MCF 10A (cell line): ENCODE measurements at regions not wholly inside any gene's neighbourhood (a gene's known extent, or its start where the extent isn't known, plus 50 kb on each side); places are given as distances from the start of the nearest gene placed in this dataset.
A peak's percentile ranks its signal among the peaks of the same experiment; 100 is the strongest.

ENCODE experiments used
- BruUV-seq: library from RNA; stranded (reverse); fragments of 400-500 nt; replicated peaks from 2 replicates; lab custom pipeline; 2021; lab: Mats Ljungman, UMichigan
- CTCF ChIA-PET: fragments of 300-600 bp; sonication (Branson Sonifier 250); formaldehyde crosslinking; extraction: SDS; loops from one replicate; lab custom pipeline; 2021; ENCODE audit warnings: antibody characterized with exemption, inconsistent platforms; lab: Yijun Ruan, JAX
- POLR2A ChIA-PET: fragments of 300-600, 350-650 bp; sonication (Branson Sonifier 250); formaldehyde crosslinking; extraction: SDS; loops from one replicate; lab custom pipeline; 2020; ENCODE audit warnings: antibody characterized with exemption, inconsistent platforms; lab: Yijun Ruan, JAX
- DNase-seq: peaks from one replicate; pipeline ENCODE4 v3.0.0-alpha.2; 2018; ENCODE audit not compliant: unreplicated experiment
- H3K27ac Mint-ChIP-seq: one replicate; pipeline ENCODE4 v1.8.0; 2022; ENCODE audit warnings: mild to moderate bottlenecking, low read depth, mixed read lengths; ENCODE audit not compliant: unreplicated experiment
- H3K27me3 Mint-ChIP-seq: one replicate; pipeline ENCODE4 v1.8.0; 2022; ENCODE audit warnings: mixed read lengths; ENCODE audit not compliant: insufficient read depth, unreplicated experiment
- H3K36me3 Mint-ChIP-seq: one replicate; pipeline ENCODE4 v1.8.0; 2022; ENCODE audit warnings: mild to moderate bottlenecking, moderate library complexity, mixed read lengths; ENCODE audit not compliant: insufficient read depth, unreplicated experiment
- H3K4me1 Mint-ChIP-seq: one replicate; pipeline ENCODE4 v1.8.0; 2022; ENCODE audit warnings: mixed read lengths; ENCODE audit not compliant: insufficient read depth, unreplicated experiment
- H3K4me3 Mint-ChIP-seq: one replicate; pipeline ENCODE4 v1.8.0; 2022; ENCODE audit warnings: mild to moderate bottlenecking, moderate library complexity, mixed read lengths; ENCODE audit not compliant: unreplicated experiment
- H3K9me3 Mint-ChIP-seq: one replicate; pipeline ENCODE4 v1.8.0; 2022; ENCODE audit warnings: mixed read lengths; ENCODE audit not compliant: unreplicated experiment
- intact Hi-C: fragments of 100-400 bp; cut with micrococcal nuclease; formaldehyde crosslinking; loops from 2 replicates; pipeline ENCODE4 v1.14.1; 2022
- TF ChIP-seq, protein P1 (sequence below): fragments of 200-600 bp; IDR thresholded peaks from one replicate; pipeline ENCODE4 v1.8.0; 2022; ENCODE audit warnings: antibody characterized with exemption, mild to moderate bottlenecking; ENCODE audit not compliant: unreplicated experiment

DNA sequence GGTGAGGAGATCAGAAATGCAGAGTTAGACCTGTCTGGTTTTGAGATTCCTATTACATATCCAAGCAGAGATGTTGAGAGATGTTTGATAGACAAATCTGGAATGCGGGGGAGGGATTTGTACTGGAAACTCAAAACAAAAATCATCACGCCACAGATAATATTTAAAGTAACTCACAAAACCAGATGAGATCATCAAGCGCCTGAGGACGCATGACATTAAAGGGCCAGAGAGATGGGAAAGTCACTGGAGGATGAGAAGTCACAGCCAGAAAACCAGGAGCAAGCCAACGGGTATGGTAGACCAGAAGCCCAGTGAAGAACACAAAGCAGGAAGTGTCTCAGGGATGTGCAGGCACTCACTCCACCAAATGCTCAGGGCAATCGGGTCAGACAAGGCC lies 87.7 kb downstream of the DLL1 start:
- peaks cover 12% of the 10 kb centered on the region for H3K4me1 Mint-ChIP-seq
- H3K4me3 Mint-ChIP-seq, result no peak overlapping the region

GRCh38 chr6:170202416-170203135 lies 88.3 kb downstream of the DLL1 start:
- POLR2A ChIA-PET, result no interaction called here
- CTCF ChIA-PET, result interaction anchor here (0.7 kb wide), 1 partner anchor 13 kb away, joined by 3 read pairs; no protein-coding TSS in a partner anchor
- no peak for DNase-seq
- BruUV-seq, result no TSS peak
- intact Hi-C loops, result no loop called here
- peaks cover 12% of the 10 kb centered on the region for H3K4me1 Mint-ChIP-seq
- no peak overlapping the region for H3K4me3 Mint-ChIP-seq
- TF ChIP-seq, protein P1, sequence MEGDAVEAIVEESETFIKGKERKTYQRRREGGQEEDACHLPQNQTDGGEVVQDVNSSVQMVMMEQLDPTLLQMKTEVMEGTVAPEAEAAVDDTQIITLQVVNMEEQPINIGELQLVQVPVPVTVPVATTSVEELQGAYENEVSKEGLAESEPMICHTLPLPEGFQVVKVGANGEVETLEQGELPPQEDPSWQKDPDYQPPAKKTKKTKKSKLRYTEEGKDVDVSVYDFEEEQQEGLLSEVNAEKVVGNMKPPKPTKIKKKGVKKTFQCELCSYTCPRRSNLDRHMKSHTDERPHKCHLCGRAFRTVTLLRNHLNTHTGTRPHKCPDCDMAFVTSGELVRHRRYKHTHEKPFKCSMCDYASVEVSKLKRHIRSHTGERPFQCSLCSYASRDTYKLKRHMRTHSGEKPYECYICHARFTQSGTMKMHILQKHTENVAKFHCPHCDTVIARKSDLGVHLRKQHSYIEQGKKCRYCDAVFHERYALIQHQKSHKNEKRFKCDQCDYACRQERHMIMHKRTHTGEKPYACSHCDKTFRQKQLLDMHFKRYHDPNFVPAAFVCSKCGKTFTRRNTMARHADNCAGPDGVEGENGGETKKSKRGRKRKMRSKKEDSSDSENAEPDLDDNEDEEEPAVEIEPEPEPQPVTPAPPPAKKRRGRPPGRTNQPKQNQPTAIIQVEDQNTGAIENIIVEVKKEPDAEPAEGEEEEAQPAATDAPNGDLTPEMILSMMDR, result no peak
- peaks cover 5% of the 10 kb centered on the region for H3K9me3 Mint-ChIP-seq
- H3K36me3 Mint-ChIP-seq, result no peaks in the 10 kb centered on the region
- no peak overlapping the region for H3K27ac Mint-ChIP-seq
- no peaks in the 10 kb centered on the region for H3K27me3 Mint-ChIP-seq

More for the DNA sequence above, 87.7 kb downstream of the DLL1 start:
- TF ChIP-seq, protein P1, result no peak
- no peaks in the 10 kb centered on the region for H3K27me3 Mint-ChIP-seq
- no peak overlapping the region for H3K27ac Mint-ChIP-seq
- DNase-seq, result no peak
- no peaks in the 10 kb centered on the region for H3K36me3 Mint-ChIP-seq
- ChIA-PET POLR2A (no interaction called here), CTCF (no interaction called here)
- no TSS peak for BruUV-seq
- peaks cover 5% of the 10 kb centered on the region for H3K9me3 Mint-ChIP-seq
- intact Hi-C loops, result no loop called here

DNA sequence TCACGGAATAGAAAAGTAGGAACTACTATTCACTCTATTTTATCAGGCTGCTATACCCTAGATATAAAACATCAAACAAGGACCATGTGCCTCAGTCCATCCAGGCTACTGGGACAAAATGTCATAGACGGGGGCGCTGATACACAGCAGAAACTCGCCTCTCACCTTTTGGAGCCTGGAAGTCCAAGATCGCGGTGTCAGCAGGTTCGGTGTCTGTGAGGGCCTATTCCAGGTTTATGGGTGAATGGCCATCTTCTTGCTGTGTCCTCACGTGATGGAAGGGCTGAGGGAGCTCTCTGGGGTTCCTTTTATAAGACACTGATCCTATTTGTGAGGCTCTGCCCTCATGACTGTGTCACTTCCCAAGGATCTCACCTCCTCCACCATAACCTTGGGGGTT lies 89.5 kb downstream of the DLL1 start:
- H3K4me1 Mint-ChIP-seq, result peaks cover 12% of the 10 kb centered on the region
- no peaks in the 10 kb centered on the region for H3K27me3 Mint-ChIP-seq
- BruUV-seq, result no TSS peak
- intact Hi-C loops, result no loop called here
- H3K4me3 Mint-ChIP-seq, result no peak overlapping the region
- H3K36me3 Mint-ChIP-seq, result no peaks in the 10 kb centered on the region
- ChIA-PET POLR2A (no interaction called here), CTCF (no interaction called here)
- TF ChIP-seq, protein P1, result no peak
- H3K9me3 Mint-ChIP-seq, result peaks cover 5% of the 10 kb centered on the region
- no peak for DNase-seq
- no peak overlapping the region for H3K27ac Mint-ChIP-seq

DNA sequence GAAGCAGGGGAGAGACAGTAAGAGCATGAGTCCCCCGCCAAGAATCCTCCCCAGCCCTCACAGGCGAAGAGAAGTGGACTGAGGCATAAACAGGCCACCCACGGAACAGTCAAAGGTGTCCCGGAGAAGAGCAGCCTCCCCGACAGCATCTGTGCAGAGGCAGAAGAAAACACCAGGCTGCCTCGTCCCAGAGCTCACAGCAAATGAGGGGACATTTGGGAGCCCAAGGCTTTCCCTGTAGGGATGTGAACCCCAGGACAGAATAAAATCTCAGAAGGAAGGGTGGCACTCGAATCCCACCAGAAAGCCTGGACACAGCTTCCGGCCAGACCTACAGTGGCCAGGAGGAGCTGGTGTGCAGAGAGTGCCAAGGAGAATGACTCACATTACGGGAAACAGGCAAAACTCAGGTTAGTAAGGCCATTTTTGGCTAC lies 90.4 kb downstream of the DLL1 start:
- Mint-ChIP-seq H3K27me3 (no peaks in the 10 kb centered on the region), H3K4me3 (no peak overlapping the region), H3K36me3 (no peaks in the 10 kb centered on the region), H3K4me1 (peaks cover 12% of the 10 kb centered on the region), H3K9me3 (peaks cover 12% of the 10 kb centered on the region), H3K27ac (no peak overlapping the region)
- ChIA-PET CTCF (no interaction called here), POLR2A (no interaction called here)
- intact Hi-C loops, result no loop called here
- no TSS peak for BruUV-seq
- TF ChIP-seq, protein P1, result no peak
- DNase-seq, result peak; percentile 68
